AG04449 (cell line): ENCODE measurements at regions not wholly inside any gene's neighbourhood (a gene's known extent, or its start where the extent isn't known, plus 50 kb on each side); places are given as distances from the start of the nearest gene placed in this dataset.

Experiments
- CTCF ChIA-PET: fragments of 350-600 bp; formaldehyde crosslinking; extraction: SDS; loops from one replicate; lab custom pipeline; 2021; ENCODE audit warnings: antibody characterized with exemption; lab: Yijun Ruan, JAX
- POLR2A ChIA-PET: fragments of 400-600, 350-600 bp; formaldehyde crosslinking; extraction: SDS; loops from one replicate; lab custom pipeline; 2020; ENCODE audit warnings: antibody characterized with exemption, inconsistent platforms; lab: Yijun Ruan, JAX
- DNase-seq: peaks from one replicate; pipeline ENCODE4 v3.0.0-alpha.2; 2010; ENCODE audit warnings: low read depth, low spot score
- H3K4me3 ChIP-seq: 2 replicates; pipeline ENCODE4 v1.5.1; 2011; ENCODE audit warnings: low read depth, mild to moderate bottlenecking, control low read depth, low read length
- TF ChIP-seq, protein P1 (sequence below): IDR thresholded peaks from one replicate; pipeline ENCODE4 v1.5.1; 2011; ENCODE audit warnings: mild to moderate bottlenecking, moderate library complexity, low read length, control low read depth, inconsistent platforms; ENCODE audit not compliant: insufficient read depth; ENCODE audit errors: missing control alignments

DNA sequence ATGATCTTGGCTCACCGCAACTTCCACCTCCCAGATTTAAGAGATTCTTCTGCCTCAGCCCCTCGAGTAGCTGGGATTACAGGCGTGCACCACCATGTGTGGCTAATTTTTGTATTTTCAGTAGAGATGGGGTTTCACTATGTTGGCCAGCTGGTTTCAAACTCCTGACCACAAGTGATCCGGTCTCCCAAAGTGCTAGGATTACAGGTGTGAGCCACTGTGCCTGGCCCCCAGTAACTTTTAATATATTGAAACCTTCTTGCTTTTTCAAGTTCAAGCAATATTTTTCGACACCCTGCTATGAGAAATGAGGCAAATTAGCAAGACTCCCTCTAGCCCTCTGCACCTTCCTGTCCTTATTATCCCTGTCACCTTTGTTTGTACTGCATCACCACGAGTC is 144.0 kb downstream of the EVX1 start:
- DNase-seq: no peak
- ChIA-PET CTCF (no interaction called here), POLR2A (no interaction called here)
- TF ChIP-seq, protein P1, sequence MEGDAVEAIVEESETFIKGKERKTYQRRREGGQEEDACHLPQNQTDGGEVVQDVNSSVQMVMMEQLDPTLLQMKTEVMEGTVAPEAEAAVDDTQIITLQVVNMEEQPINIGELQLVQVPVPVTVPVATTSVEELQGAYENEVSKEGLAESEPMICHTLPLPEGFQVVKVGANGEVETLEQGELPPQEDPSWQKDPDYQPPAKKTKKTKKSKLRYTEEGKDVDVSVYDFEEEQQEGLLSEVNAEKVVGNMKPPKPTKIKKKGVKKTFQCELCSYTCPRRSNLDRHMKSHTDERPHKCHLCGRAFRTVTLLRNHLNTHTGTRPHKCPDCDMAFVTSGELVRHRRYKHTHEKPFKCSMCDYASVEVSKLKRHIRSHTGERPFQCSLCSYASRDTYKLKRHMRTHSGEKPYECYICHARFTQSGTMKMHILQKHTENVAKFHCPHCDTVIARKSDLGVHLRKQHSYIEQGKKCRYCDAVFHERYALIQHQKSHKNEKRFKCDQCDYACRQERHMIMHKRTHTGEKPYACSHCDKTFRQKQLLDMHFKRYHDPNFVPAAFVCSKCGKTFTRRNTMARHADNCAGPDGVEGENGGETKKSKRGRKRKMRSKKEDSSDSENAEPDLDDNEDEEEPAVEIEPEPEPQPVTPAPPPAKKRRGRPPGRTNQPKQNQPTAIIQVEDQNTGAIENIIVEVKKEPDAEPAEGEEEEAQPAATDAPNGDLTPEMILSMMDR: no peak
- no peak overlapping the region for H3K4me3 ChIP-seq

DNA sequence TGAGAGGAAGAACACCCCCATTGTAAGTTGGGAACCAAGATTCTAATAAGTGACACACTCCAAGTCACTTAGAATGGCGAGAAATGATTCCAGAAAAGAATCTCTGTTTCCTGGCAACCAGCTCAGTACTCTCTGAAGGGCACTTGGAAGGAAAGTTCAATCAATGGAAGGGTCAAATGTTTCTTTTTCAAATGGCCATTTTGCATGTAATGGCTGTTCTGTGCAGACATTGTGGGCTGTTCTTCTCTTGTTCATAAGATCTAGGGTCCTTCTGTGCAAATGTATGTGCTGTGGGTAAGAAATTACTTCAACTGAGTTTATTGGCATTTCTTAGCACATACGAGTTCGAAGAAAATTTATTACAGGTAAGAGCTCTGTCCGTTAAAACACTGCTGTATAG is 145.3 kb downstream of the EVX1 start:
- TF ChIP-seq, protein P1: no peak
- ChIA-PET CTCF (no interaction called here), POLR2A (interaction anchor here (0.6 kb wide), 1 partner anchor 140 kb away, joined by 3 read pairs; no protein-coding TSS in a partner anchor)
- no peak for DNase-seq
- H3K4me3 ChIP-seq: no peak overlapping the region

DNA sequence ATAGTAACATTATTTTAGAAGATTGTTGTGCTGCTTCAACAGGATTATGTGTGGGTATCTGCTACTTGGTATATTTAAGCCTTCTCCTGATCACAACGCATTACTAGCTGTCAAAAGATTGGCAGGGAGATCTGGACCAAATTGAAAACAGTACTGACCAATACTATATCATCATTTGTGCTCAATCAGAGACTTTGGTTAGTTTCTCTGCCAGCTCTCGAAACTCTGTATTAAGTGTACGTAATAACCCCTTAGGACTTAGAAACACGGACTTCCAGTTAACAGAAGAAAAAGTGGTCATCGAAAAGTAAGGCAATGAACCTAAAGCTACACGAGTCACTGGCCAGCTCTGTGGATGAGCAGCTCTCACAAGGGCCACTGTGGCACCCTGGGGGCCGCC is 146.0 kb downstream of the EVX1 start:
- TF ChIP-seq, protein P1: no peak
- DNase-seq: no peak
- POLR2A ChIA-PET: no interaction called here
- CTCF ChIA-PET: no interaction called here
- H3K4me3 ChIP-seq: no peak overlapping the region

DNA sequence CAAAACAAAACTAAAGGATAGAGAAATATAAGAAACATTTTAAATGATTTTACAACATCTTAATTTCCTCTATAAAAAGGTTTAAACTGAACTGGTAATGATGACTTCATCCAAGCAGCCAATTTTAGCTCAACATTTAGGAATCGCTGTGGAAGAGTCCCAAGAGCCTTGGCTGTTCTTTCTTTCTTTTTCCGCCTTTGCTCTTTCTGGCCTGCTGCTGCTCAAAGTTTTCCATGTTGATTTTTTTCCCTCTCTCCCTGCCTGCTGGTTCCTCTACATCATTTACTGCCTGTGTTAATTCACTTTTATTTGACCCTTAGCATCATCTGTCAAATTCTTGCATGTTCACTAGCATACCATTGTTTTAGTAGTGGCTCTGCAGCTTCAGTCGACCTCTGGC is 146.9 kb downstream of the EVX1 start:
- TF ChIP-seq, protein P1: no peak
- no peak overlapping the region for H3K4me3 ChIP-seq
- ChIA-PET POLR2A (no interaction called here), CTCF (no interaction called here)
- no peak for DNase-seq

DNA sequence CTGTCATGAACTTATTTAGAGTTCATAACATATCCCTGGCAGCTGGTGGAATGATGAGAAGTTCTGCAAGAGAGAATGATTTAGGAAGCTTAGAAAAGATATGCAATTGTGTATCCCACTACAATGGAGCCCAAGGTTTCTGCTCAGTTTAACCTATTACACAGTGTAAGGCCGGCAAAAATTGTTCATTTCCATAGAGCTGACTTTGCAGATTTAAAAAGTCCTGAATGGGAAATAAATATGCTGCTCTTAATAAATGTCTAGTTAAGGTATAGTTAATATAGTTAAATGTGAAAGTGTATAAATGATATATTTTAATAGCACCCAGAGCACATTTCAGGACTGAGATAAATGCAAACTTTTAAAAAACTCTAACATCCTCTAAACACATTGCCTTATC is 149.9 kb downstream of the EVX1 start:
- CTCF ChIA-PET: no interaction called here
- no peak overlapping the region for H3K4me3 ChIP-seq
- TF ChIP-seq, protein P1: no peak
- POLR2A ChIA-PET: no interaction called here
- DNase-seq: no peak

DNA sequence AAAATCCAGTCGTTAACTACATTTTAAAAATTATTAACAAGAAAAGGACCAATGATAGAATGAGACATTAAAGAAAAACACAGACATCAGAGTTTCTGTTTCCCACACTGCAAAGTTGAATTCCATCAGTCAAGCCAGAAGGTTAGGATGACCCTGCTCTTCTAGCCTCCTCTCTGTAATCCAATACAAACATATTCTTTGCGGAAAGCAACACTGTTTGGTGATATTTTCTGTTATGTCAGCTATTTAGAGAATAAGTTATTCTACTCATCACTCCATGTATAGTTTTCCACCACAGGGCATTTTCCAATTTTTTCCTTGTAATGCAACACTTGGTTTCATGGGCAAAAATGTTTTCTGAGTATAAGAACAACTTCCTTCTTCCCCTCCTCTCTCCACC is 152.3 kb downstream of the EVX1 start:
- CTCF ChIA-PET: no interaction called here
- POLR2A ChIA-PET: no interaction called here
- TF ChIP-seq, protein P1: no peak
- no peak overlapping the region for H3K4me3 ChIP-seq
- DNase-seq: no peak
